Cardiac septum (tissue), 1 donor: ENCODE measurements at regions not wholly inside any gene's neighbourhood (a gene's known extent, or its start where the extent isn't known, plus 50 kb on each side); places are given as distances from the start of the nearest gene placed in this dataset.

Experiments
- DNase-seq: peaks from one replicate; pipeline ENCODE4 v3.0.0-alpha.2; 2020; ENCODE audit warnings: low spot score
- intact Hi-C: fragments of 100-400 bp; cut with DNase I; formaldehyde crosslinking; loops from one replicate; pipeline ENCODE4 v1.14.0; 2022
- donor health status: DM: no; HTN: no; CAD: no.

- DNase-seq = no peak
- intact Hi-C loops = no loop called here
These were observed 277.9 kb upstream of the THSD7B start for GRCh38 chr2:136487421-136487820.

- intact Hi-C loops = no loop called here
These were observed 279.2 kb upstream of the THSD7B start for GRCh38 chr2:136486115-136486514.

GRCh38 chr2:136482966-136483365 lies 282.4 kb upstream of the THSD7B start:
- intact Hi-C loops = no loop called here
- no peak for DNase-seq

More at GRCh38 chr2:136486115-136486514, 279.2 kb upstream of the THSD7B start:
- DNase-seq = no peak

GRCh38 chr2:136482006-136482405 lies 283.3 kb upstream of the THSD7B start:
- DNase-seq = no peak
- intact Hi-C loops = no loop called here

GRCh38 chr2:136479696-136480095 lies 285.6 kb upstream of the THSD7B start:
- intact Hi-C loops = no loop called here
- DNase-seq = no peak

- intact Hi-C loops = no loop called here
These were observed 296.5 kb upstream of the THSD7B start for GRCh38 chr2:136468799-136469369.

GRCh38 chr2:136452528-136452927 lies 312.8 kb upstream of the THSD7B start:
- intact Hi-C loops = no loop called here
- DNase-seq = no peak

More at GRCh38 chr2:136468799-136469369, 296.5 kb upstream of the THSD7B start:
- DNase-seq = no peak

- intact Hi-C loops = no loop called here
- DNase-seq = no peak
These were observed 316.2 kb upstream of the THSD7B start for GRCh38 chr2:136448986-136449780.

GRCh38 chr2:136448432-136448831 lies 316.9 kb upstream of the THSD7B start:
- intact Hi-C loops = no loop called here
- DNase-seq = no peak

GRCh38 chr2:136444323-136444722 lies 321.0 kb upstream of the THSD7B start:
- DNase-seq = no peak
- intact Hi-C loops = no loop called here

GRCh38 chr2:136443661-136444060 lies 321.7 kb upstream of the THSD7B start:
- intact Hi-C loops = no loop called here
- no peak for DNase-seq

- no peak for DNase-seq
- intact Hi-C loops = no loop called here
These were observed 323.2 kb upstream of the THSD7B start for GRCh38 chr2:136441979-136442714.

GRCh38 chr2:136439064-136439676 lies 321.2 kb upstream of the CXCR4 start:
- intact Hi-C loops = no loop called here
- DNase-seq = no peak

GRCh38 chr2:136437461-136437860 lies 319.5 kb upstream of the CXCR4 start:
- intact Hi-C loops = no loop called here
- DNase-seq = no peak

GRCh38 chr2:136436936-136437335 lies 319.0 kb upstream of the CXCR4 start:
- intact Hi-C loops = no loop called here
- no peak for DNase-seq

- no peak for DNase-seq
- intact Hi-C loops = no loop called here
These were observed 316.3 kb upstream of the CXCR4 start for GRCh38 chr2:136434251-136434715.

GRCh38 chr2:136433261-136433660 lies 315.3 kb upstream of the CXCR4 start:
- intact Hi-C loops = no loop called here
- DNase-seq = no peak

GRCh38 chr2:136424112-136424511 lies 306.2 kb upstream of the CXCR4 start:
- DNase-seq = no peak

GRCh38 chr2:136423516-136423996 lies 305.6 kb upstream of the CXCR4 start:
- intact Hi-C loops = loop anchor here (2.0 to 5.0 kb wide), 2 partner anchors 311 to 1414 kb away; no protein-coding TSS in a partner anchor
- peak; percentile 85 for DNase-seq

More at GRCh38 chr2:136424112-136424511, 306.2 kb upstream of the CXCR4 start:
- intact Hi-C loops = loop anchor here (5.0 kb wide), 1 partner anchor 1413 kb away; no protein-coding TSS in a partner anchor

GRCh38 chr2:136422512-136422911 lies 304.6 kb upstream of the CXCR4 start:
- DNase-seq = no peak
- intact Hi-C loops = loop anchor here (2.0 to 5.0 kb wide), 2 partner anchors 312 to 1415 kb away; no protein-coding TSS in a partner anchor
